Adrenal gland (tissue), 5 donors: ENCODE measurements at regions not wholly inside any gene's neighbourhood (a gene's known extent, or its start where the extent isn't known, plus 50 kb on each side); places are given as distances from the start of the nearest gene placed in this dataset.

Source experiments
- POLR2A ChIP-seq, 2 donors: fragments of 450-650 bp; IDR thresholded peaks; one replicate each; pipeline ENCODE4 v1.6.1; 2017; ENCODE audit warnings: antibody characterized with exemption in 2 of 2, mild to moderate bottlenecking in 2 of 2, moderate library complexity in 1 of 2
- TF ChIP-seq, protein P1 (sequence below), 6 experiments: fragments of 450-650 bp in 4 of 6; fragments of 200-600 bp in 2 of 6; sonication (generic) in 1 of 6; IDR thresholded peaks; 1 replicate in 5 of 6; 2 replicates in 1 of 6; pipeline versions ENCODE4 v1.5.1 to v1.8.0; 2016 to 2021; ENCODE audit warnings: antibody characterized with exemption in 6 of 6, mild to moderate bottlenecking in 2 of 6, moderate library complexity in 1 of 6
- donor health status: DM: no; HTN: no; CAD: no.

DNA sequence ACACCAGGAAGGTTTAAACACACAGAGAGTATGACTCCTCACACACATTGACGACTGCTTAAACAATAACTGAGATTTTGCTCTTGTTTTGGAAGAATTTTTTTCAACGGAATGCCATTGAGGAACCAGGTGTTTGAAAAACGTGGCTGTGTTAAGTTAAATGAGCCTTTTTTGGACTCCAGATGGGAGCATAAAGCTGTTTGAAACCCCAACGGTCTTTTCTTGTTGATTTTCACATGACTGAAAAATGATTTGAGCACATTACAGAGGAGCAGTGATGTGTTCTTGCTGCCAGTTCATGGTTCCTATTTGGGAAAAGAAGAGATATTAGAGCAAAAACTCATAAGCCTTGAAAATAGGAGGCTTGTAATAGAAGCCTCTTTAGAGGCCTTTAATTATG is 97.8 kb upstream of the SELENOK start:
- TF ChIP-seq, protein P1, sequence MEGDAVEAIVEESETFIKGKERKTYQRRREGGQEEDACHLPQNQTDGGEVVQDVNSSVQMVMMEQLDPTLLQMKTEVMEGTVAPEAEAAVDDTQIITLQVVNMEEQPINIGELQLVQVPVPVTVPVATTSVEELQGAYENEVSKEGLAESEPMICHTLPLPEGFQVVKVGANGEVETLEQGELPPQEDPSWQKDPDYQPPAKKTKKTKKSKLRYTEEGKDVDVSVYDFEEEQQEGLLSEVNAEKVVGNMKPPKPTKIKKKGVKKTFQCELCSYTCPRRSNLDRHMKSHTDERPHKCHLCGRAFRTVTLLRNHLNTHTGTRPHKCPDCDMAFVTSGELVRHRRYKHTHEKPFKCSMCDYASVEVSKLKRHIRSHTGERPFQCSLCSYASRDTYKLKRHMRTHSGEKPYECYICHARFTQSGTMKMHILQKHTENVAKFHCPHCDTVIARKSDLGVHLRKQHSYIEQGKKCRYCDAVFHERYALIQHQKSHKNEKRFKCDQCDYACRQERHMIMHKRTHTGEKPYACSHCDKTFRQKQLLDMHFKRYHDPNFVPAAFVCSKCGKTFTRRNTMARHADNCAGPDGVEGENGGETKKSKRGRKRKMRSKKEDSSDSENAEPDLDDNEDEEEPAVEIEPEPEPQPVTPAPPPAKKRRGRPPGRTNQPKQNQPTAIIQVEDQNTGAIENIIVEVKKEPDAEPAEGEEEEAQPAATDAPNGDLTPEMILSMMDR (IDR thresholded peaks at IDR 0.05): no peak
- TF ChIP-seq POLR2A (IDR thresholded peaks at IDR 0.05): no peak
